ENCODE measurements at regions not wholly inside any gene's neighbourhood (a gene's known extent, or its start where the extent isn't known, plus 50 kb on each side); places are given as distances from the start of the nearest gene placed in this dataset.

DNA sequence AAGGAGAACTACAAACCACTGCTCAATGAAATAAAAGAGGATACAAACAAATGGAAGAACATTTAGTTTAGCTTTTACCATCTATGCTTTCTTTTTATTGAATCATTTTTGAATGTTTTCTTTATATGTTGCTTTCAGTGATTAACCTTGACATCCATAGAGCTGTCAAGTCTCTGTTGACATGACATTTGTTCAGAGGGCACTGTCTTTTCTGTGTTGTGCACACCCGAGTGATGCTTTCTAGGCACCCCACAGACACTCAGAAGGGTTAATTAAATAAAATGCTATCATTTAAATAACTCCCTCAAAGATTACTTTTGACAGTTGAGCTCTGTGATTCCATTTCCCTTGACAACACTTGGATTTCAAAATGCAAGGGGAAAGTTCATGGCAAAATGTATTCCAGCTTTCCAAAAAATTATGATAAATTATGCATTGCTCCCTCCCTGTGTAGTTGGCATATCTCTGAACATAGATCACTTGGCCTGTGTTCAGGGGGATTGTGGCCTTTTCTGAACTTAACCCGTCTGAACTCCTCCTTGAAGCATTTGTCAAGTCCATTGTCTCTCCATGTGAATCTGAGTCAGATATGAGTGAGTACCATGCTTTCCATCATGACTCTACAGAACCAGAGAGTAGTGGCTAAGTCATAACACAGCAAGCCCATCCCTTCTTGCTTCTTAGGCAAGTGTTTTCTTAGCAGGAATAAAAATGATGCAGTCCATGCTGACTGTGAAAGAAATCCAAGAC is 372.6 kb downstream of the RPRM start:
- H3K27me3 ChIP-seq (ENCODE audit: insufficient read depth): no peaks in the 10 kb centered on the region
- no peak overlapping the region for H3K27ac ChIP-seq (ENCODE audit: low read depth in 2 of 2, low read length in 1 of 2)
- no peaks in the 10 kb centered on the region for H3K4me1 ChIP-seq (ENCODE audit: control insufficient read depth in 1 of 2, insufficient read depth in 2 of 2, low read depth in 1 of 2, low read length in 1 of 2)
- WGBS (ENCODE audit: low lambda C conversion rate): 23% methylated on average over 2 of the region's 2 CpGs
- no peaks in the 10 kb centered on the region for H3K79me2 ChIP-seq (ENCODE audit: insufficient read depth)
- peak overlapping the region; percentile 4 for H3K4me2 ChIP-seq
- TF ChIP-seq, protein P1, sequence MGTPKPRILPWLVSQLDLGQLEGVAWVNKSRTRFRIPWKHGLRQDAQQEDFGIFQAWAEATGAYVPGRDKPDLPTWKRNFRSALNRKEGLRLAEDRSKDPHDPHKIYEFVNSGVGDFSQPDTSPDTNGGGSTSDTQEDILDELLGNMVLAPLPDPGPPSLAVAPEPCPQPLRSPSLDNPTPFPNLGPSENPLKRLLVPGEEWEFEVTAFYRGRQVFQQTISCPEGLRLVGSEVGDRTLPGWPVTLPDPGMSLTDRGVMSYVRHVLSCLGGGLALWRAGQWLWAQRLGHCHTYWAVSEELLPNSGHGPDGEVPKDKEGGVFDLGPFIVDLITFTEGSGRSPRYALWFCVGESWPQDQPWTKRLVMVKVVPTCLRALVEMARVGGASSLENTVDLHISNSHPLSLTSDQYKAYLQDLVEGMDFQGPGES (IDR thresholded peaks at IDR 0.05; ENCODE audit: low read depth, low read length): no peak
- TF ChIP-seq, protein P2, sequence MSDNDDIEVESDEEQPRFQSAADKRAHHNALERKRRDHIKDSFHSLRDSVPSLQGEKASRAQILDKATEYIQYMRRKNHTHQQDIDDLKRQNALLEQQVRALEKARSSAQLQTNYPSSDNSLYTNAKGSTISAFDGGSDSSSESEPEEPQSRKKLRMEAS (IDR thresholded peaks at IDR 0.05; ENCODE audit: low read depth): no peak
- TF ChIP-seq EZH2phosphoT487 (IDR thresholded peaks at IDR 0.05; ENCODE audit: borderline replicate concordance, low read depth): no peak
- no peak for TF ChIP-seq FOXJ3 (CRISPR knock-in tag; IDR thresholded peaks at IDR 0.05)
- TF ChIP-seq ELF1 (IDR thresholded peaks at IDR 0.05): no peak
- TF ChIP-seq GABPA (IDR thresholded peaks at IDR 0.05; ENCODE audit: low read depth): no peak
- no peak for TF ChIP-seq TEAD4 (IDR thresholded peaks at IDR 0.05; ENCODE audit: borderline replicate concordance, insufficient read depth)
- TF ChIP-seq, protein P3, sequence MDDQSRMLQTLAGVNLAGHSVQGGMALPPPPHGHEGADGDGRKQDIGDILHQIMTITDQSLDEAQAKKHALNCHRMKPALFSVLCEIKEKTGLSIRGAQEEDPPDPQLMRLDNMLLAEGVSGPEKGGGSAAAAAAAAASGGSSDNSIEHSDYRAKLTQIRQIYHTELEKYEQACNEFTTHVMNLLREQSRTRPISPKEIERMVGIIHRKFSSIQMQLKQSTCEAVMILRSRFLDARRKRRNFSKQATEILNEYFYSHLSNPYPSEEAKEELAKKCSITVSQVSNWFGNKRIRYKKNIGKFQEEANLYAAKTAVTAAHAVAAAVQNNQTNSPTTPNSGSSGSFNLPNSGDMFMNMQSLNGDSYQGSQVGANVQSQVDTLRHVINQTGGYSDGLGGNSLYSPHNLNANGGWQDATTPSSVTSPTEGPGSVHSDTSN (IDR thresholded peaks at IDR 0.05): no peak; the same call in 1 of the 2 replicates
- no peak for TF ChIP-seq RFX5 (IDR thresholded peaks at IDR 0.05; ENCODE audit: low read length)
- TF ChIP-seq, protein P4, sequence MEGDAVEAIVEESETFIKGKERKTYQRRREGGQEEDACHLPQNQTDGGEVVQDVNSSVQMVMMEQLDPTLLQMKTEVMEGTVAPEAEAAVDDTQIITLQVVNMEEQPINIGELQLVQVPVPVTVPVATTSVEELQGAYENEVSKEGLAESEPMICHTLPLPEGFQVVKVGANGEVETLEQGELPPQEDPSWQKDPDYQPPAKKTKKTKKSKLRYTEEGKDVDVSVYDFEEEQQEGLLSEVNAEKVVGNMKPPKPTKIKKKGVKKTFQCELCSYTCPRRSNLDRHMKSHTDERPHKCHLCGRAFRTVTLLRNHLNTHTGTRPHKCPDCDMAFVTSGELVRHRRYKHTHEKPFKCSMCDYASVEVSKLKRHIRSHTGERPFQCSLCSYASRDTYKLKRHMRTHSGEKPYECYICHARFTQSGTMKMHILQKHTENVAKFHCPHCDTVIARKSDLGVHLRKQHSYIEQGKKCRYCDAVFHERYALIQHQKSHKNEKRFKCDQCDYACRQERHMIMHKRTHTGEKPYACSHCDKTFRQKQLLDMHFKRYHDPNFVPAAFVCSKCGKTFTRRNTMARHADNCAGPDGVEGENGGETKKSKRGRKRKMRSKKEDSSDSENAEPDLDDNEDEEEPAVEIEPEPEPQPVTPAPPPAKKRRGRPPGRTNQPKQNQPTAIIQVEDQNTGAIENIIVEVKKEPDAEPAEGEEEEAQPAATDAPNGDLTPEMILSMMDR (IDR thresholded peaks at IDR 0.05): no peak
- no peak for TF ChIP-seq POLR2AphosphoS5 (IDR thresholded peaks at IDR 0.05; ENCODE audit: low read depth, low read length)
- TF ChIP-seq, protein P5, sequence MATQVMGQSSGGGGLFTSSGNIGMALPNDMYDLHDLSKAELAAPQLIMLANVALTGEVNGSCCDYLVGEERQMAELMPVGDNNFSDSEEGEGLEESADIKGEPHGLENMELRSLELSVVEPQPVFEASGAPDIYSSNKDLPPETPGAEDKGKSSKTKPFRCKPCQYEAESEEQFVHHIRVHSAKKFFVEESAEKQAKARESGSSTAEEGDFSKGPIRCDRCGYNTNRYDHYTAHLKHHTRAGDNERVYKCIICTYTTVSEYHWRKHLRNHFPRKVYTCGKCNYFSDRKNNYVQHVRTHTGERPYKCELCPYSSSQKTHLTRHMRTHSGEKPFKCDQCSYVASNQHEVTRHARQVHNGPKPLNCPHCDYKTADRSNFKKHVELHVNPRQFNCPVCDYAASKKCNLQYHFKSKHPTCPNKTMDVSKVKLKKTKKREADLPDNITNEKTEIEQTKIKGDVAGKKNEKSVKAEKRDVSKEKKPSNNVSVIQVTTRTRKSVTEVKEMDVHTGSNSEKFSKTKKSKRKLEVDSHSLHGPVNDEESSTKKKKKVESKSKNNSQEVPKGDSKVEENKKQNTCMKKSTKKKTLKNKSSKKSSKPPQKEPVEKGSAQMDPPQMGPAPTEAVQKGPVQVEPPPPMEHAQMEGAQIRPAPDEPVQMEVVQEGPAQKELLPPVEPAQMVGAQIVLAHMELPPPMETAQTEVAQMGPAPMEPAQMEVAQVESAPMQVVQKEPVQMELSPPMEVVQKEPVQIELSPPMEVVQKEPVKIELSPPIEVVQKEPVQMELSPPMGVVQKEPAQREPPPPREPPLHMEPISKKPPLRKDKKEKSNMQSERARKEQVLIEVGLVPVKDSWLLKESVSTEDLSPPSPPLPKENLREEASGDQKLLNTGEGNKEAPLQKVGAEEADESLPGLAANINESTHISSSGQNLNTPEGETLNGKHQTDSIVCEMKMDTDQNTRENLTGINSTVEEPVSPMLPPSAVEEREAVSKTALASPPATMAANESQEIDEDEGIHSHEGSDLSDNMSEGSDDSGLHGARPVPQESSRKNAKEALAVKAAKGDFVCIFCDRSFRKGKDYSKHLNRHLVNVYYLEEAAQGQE (IDR thresholded peaks at IDR 0.05; ENCODE audit: low read depth, low read length): no peak
- TF ChIP-seq, protein P6, sequence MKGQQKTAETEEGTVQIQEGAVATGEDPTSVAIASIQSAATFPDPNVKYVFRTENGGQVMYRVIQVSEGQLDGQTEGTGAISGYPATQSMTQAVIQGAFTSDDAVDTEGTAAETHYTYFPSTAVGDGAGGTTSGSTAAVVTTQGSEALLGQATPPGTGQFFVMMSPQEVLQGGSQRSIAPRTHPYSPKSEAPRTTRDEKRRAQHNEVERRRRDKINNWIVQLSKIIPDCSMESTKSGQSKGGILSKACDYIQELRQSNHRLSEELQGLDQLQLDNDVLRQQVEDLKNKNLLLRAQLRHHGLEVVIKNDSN (IDR thresholded peaks at IDR 0.05; ENCODE audit: borderline replicate concordance, low read depth): no peak
- TF ChIP-seq NRF1 (IDR thresholded peaks at IDR 0.05; ENCODE audit: low read depth, low read length): no peak
- TF ChIP-seq, protein P7, sequence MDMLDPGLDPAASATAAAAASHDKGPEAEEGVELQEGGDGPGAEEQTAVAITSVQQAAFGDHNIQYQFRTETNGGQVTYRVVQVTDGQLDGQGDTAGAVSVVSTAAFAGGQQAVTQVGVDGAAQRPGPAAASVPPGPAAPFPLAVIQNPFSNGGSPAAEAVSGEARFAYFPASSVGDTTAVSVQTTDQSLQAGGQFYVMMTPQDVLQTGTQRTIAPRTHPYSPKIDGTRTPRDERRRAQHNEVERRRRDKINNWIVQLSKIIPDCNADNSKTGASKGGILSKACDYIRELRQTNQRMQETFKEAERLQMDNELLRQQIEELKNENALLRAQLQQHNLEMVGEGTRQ (IDR thresholded peaks at IDR 0.05; ENCODE audit: borderline replicate concordance, low read depth, low read length): no peak
- TF ChIP-seq FOSL2 (IDR thresholded peaks at IDR 0.05; ENCODE audit: borderline replicate concordance, low read depth): no peak
- no peak overlapping the region for H2AFZ ChIP-seq (ENCODE audit: low read depth)
- no peaks in the 10 kb centered on the region for H3F3A ChIP-seq (replicated peaks; ENCODE audit: insufficient read depth)
- H3K36me3 ChIP-seq (replicated peaks in 1 of 2; ENCODE audit: control insufficient read depth in 1 of 2, insufficient read depth in 2 of 2, low read length in 1 of 2): no peaks in the 10 kb centered on the region
- H4K20me1 ChIP-seq (ENCODE audit: insufficient read depth): no peaks in the 10 kb centered on the region
- POLR2A ChIA-PET: no interaction called here
- H3K9me2 ChIP-seq: no peaks in the 10 kb centered on the region
- DNase-seq: no peak
- no peak overlapping the region for H3K4me3 ChIP-seq (ENCODE audit: low read depth in 2 of 2, low read length in 1 of 2)
- no peak overlapping the region for H3K9ac ChIP-seq
- no peaks in the 10 kb centered on the region for H3K9me3 ChIP-seq
- CTCF ChIA-PET: no interaction called here
